SK-N-SH (cell line): ENCODE measurements at regions not wholly inside any gene's neighbourhood (a gene's known extent, or its start where the extent isn't known, plus 50 kb on each side); places are given as distances from the start of the nearest gene placed in this dataset.

Source experiments
- CTCF ChIA-PET: fragments of 300-600, 350-600 bp; formaldehyde crosslinking; extraction: SDS; loops from one replicate; lab custom pipeline; 2021; lab: Yijun Ruan, JAX
- POLR2A ChIA-PET: fragments of 350-600 bp; sonication (Branson Sonifier 250); formaldehyde crosslinking; extraction: SDS; loops from one replicate; lab custom pipeline; 2020; ENCODE audit warnings: antibody characterized with exemption, inconsistent platforms; lab: Yijun Ruan, JAX
- DNase-seq: peaks from one replicate; pipeline ENCODE4 v3.0.0; 2012
- H2AFZ ChIP-seq: fragments of 200-600 bp; sonication (generic); 2 replicates; pipeline ENCODE4 v1.8.1; 2016; ENCODE audit warnings: antibody characterized with exemption, mild to moderate bottlenecking, low read depth
- H3F3A ChIP-seq: fragments of 200-600 bp; sonication (generic); replicated peaks from 2 replicates; pipeline ENCODE3; 2016; ENCODE audit warnings: antibody characterized with exemption, mild to moderate bottlenecking; ENCODE audit not compliant: insufficient read depth
- H3K27ac ChIP-seq, 2 experiments: fragments of 200-500 bp in 1 of 2; fragments of 200-600 bp in 1 of 2; sonication (Bioruptor generic) in 1 of 2; sonication (generic), shearing (Covaris generic) in 1 of 2; 2 replicates each; pipeline versions ENCODE4 v1.5.1 to v1.6.1; 2014 to 2016; ENCODE audit warnings: low read depth in 2 of 2, inconsistent platforms in 1 of 2, low read length in 1 of 2, mild to moderate bottlenecking in 1 of 2, mixed read lengths in 1 of 2
- H3K27me3 ChIP-seq: fragments of 200-600 bp; sonication (generic), shearing (Covaris generic); 2 replicates; pipeline ENCODE4 v1.6.1; 2016; ENCODE audit warnings: mixed run types; ENCODE audit not compliant: insufficient read depth
- H3K36me3 ChIP-seq, 2 experiments: fragments of 200-500 bp in 1 of 2; fragments of 200-600 bp in 1 of 2; sonication (Bioruptor generic) in 1 of 2; sonication (generic) in 1 of 2; replicated peaks in 1 of 2; 2 replicates each; pipeline versions ENCODE3 to v1.5.1; 2014 to 2016; ENCODE audit warnings: low read length in 1 of 2, mild to moderate bottlenecking in 1 of 2; ENCODE audit not compliant: insufficient read depth in 2 of 2, control insufficient read depth in 1 of 2
- H3K4me1 ChIP-seq, 2 experiments: fragments of 200-500 bp in 1 of 2; fragments of 200-600 bp in 1 of 2; sonication (Bioruptor generic) in 1 of 2; sonication (generic), shearing (Covaris generic) in 1 of 2; 2 replicates each; pipeline versions ENCODE4 v1.5.1 to v1.6.1; 2014 to 2016; ENCODE audit warnings: low read depth in 1 of 2, low read length in 1 of 2, mixed run types in 1 of 2; ENCODE audit not compliant: insufficient read depth in 2 of 2, control insufficient read depth in 1 of 2
- H3K4me2 ChIP-seq: fragments of 200-600 bp; sonication (generic), shearing (Covaris generic); 2 replicates; pipeline ENCODE4 v1.6.1; 2017; ENCODE audit warnings: mixed run types
- H3K4me3 ChIP-seq, 2 experiments: fragments of 200-500 bp in 1 of 2; fragments of 200-600 bp in 1 of 2; sonication (Bioruptor generic) in 1 of 2; sonication (generic), shearing (Covaris generic) in 1 of 2; 2 replicates each; pipeline versions ENCODE4 v1.5.1 to v1.8.1; 2014 to 2016; ENCODE audit warnings: low read depth in 2 of 2, inconsistent platforms in 1 of 2, low read length in 1 of 2, mild to moderate bottlenecking in 1 of 2, mixed read lengths in 1 of 2, moderate library complexity in 1 of 2
- H3K79me2 ChIP-seq: fragments of 200-600 bp; sonication (generic); 2 replicates; pipeline ENCODE4 v1.8.1; 2017; ENCODE audit warnings: mild to moderate bottlenecking; ENCODE audit not compliant: insufficient read depth
- H3K9ac ChIP-seq: fragments of 200-600 bp; sonication (generic); 2 replicates; pipeline ENCODE4 v1.6.1; 2017; ENCODE audit warnings: mixed run types
- H3K9me2 ChIP-seq: fragments of 200-600 bp; sonication (generic); 2 replicates; pipeline ENCODE4 v1.6.1; 2017; ENCODE audit warnings: mixed run types
- H3K9me3 ChIP-seq: fragments of 200-600 bp; sonication (generic); 2 replicates; pipeline ENCODE4 v1.6.1; 2017; ENCODE audit warnings: mixed run types, mild to moderate bottlenecking, moderate library complexity
- H4K20me1 ChIP-seq: fragments of 200-600 bp; sonication (generic); 2 replicates; pipeline ENCODE4 v1.6.1; 2017; ENCODE audit warnings: mild to moderate bottlenecking, mixed run types; ENCODE audit not compliant: insufficient read depth
- CHD2 ChIP-seq: fragments of 150-350 bp; IDR thresholded peaks from 2 replicates; pipeline ENCODE4 v1.6.1; 2018; ENCODE audit warnings: low read length; ENCODE audit not compliant: partially characterized antibody
- CTCF ChIP-seq: fragments of 200-600 bp; sonication (generic); IDR thresholded peaks from 2 replicates; pipeline ENCODE4 v1.6.1; 2017; ENCODE audit warnings: antibody characterized with exemption, mild to moderate bottlenecking, moderate library complexity
- FOSL2 ChIP-seq: IDR thresholded peaks from 2 replicates; pipeline ENCODE4 v1.4.0; 2012; ENCODE audit warnings: low read depth, mild to moderate bottlenecking, moderate library complexity, borderline replicate concordance
- FOXJ3 ChIP-seq: sonication (generic); formaldehyde crosslinking; IDR thresholded peaks from 2 replicates; pipeline ENCODE4 v1.5.1; 2020; ENCODE audit warnings: mild to moderate bottlenecking, missing genetic modification reagents
- JUND ChIP-seq: IDR thresholded peaks from 2 replicates; pipeline ENCODE4 v1.4.0; 2012
- MEF2A ChIP-seq: IDR thresholded peaks from 2 replicates; pipeline ENCODE4 v1.4.0; 2012; ENCODE audit warnings: low read depth, borderline replicate concordance
- NFIC ChIP-seq: IDR thresholded peaks from 2 replicates; pipeline ENCODE4 v1.4.0; 2012; ENCODE audit warnings: borderline replicate concordance
- POLR2AphosphoS5 ChIP-seq: IDR thresholded peaks from 2 replicates; pipeline ENCODE4 v1.6.1; 2012; ENCODE audit warnings: low read depth, low read length
- RAD21 ChIP-seq: IDR thresholded peaks from 2 replicates; pipeline ENCODE4 v1.6.1; 2012; ENCODE audit warnings: mild to moderate bottlenecking, low read length
- RCOR1 ChIP-seq: fragments of 150-350 bp; IDR thresholded peaks from 2 replicates; pipeline ENCODE4 v1.6.1; 2017; ENCODE audit warnings: antibody characterized with exemption, low read length
- RFX5 ChIP-seq: IDR thresholded peaks from 2 replicates; pipeline ENCODE4 v1.6.1; 2012; ENCODE audit warnings: mild to moderate bottlenecking, improper control_type of control experiment, low read length
- RXRA ChIP-seq: IDR thresholded peaks from 2 replicates; pipeline ENCODE4 v1.4.0; 2012; ENCODE audit warnings: low read depth, mild to moderate bottlenecking, borderline replicate concordance
- SMC3 ChIP-seq: IDR thresholded peaks from 2 replicates; pipeline ENCODE4 v1.6.1; 2012; ENCODE audit warnings: low read depth, low read length, improper control_type of control experiment
- TAF1 ChIP-seq: IDR thresholded peaks from 2 replicates; pipeline ENCODE4 v1.6.1; 2012; ENCODE audit warnings: low read depth, mild to moderate bottlenecking, low read length, moderate library complexity, borderline replicate concordance
- YY1 ChIP-seq: IDR thresholded peaks from 2 replicates; pipeline ENCODE4 v1.4.0; 2012; ENCODE audit warnings: low read depth, mild to moderate bottlenecking
- WGBS: methylation state at CpG from one replicate; pipeline ENCODE4 v1.1.6; 2017; ENCODE audit warnings: low lambda C conversion rate; 5-methylcytosine and 5-hydroxymethylcytosine counted together
- TF ChIP-seq, protein P1 (sequence below): IDR thresholded peaks from 2 replicates; pipeline ENCODE4; 2012

- no peak overlapping the region for H3K9ac ChIP-seq
- ChIA-PET CTCF (interaction anchor here (1.2 to 1.5 kb wide), 2 partner anchors 16 to 29 kb away, joined by 4 to 5 read pairs; no protein-coding TSS in a partner anchor), POLR2A (no interaction called here)
- TF ChIP-seq FOXJ3 (no peak), CTCF (no peak), RFX5 (no peak), POLR2AphosphoS5 (no peak), RCOR1 (no peak), RXRA (no peak), JUND (no peak)
- no peaks in the 10 kb centered on the region for H3K36me3 ChIP-seq
- H3K4me3 ChIP-seq, result no peak overlapping the region
- no peaks in the 10 kb centered on the region for H3K9me3 ChIP-seq
- no peak overlapping the region for H3K4me2 ChIP-seq
- peaks cover 0 to 16% of the 10 kb centered on the region in 2 experiments; a peak in 1 of 4 replicates for H3K4me1 ChIP-seq
- no peak overlapping the region for H2AFZ ChIP-seq
- no peak for DNase-seq
- no peaks in the 10 kb centered on the region for H3K79me2 ChIP-seq
- H4K20me1 ChIP-seq, result no peaks in the 10 kb centered on the region
- peaks cover 25% of the 10 kb centered on the region for H3K27me3 ChIP-seq
- WGBS, result 13% methylated on average over 4 of the region's 8 CpGs
- no peaks in the 10 kb centered on the region for H3K9me2 ChIP-seq
- no peak overlapping the region for H3K27ac ChIP-seq
- H3F3A ChIP-seq, result no peaks in the 10 kb centered on the region
Measured at GRCh38 chr11:19524171-19524671, 188.4 kb upstream of the NAV2 start.

GRCh38 chr11:19520681-19521080 lies 192.0 kb upstream of the NAV2 start:
- no peaks in the 10 kb centered on the region for H3K9me2 ChIP-seq
- no peak overlapping the region for H3K4me3 ChIP-seq
- ChIA-PET POLR2A (no interaction called here), CTCF (interaction anchor here (1.1 to 2.4 kb wide), 8 partner anchors 24 to 449 kb away, joined by 3 to 11 read pairs (median 4); no protein-coding TSS in a partner anchor)
- peaks cover 18% of the 10 kb centered on the region; the same call in 1 of the 2 replicates for H3K27me3 ChIP-seq
- TF ChIP-seq NFIC (no peak), POLR2AphosphoS5 (no peak), SMC3 (no peak), YY1 (no peak), TAF1 (no peak), MEF2A (no peak), CHD2 (no peak), RAD21 (no peak), FOSL2 (no peak)
- TF ChIP-seq, protein P1, sequence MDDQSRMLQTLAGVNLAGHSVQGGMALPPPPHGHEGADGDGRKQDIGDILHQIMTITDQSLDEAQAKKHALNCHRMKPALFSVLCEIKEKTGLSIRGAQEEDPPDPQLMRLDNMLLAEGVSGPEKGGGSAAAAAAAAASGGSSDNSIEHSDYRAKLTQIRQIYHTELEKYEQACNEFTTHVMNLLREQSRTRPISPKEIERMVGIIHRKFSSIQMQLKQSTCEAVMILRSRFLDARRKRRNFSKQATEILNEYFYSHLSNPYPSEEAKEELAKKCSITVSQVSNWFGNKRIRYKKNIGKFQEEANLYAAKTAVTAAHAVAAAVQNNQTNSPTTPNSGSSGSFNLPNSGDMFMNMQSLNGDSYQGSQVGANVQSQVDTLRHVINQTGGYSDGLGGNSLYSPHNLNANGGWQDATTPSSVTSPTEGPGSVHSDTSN, result no peak
- 39% methylated on average over 5 of the region's 5 CpGs for WGBS
- peaks cover 0 to 16% of the 10 kb centered on the region in 2 experiments; a peak in 1 of 4 replicates for H3K4me1 ChIP-seq
- H4K20me1 ChIP-seq, result no peaks in the 10 kb centered on the region
- H3K9me3 ChIP-seq, result no peaks in the 10 kb centered on the region
- H2AFZ ChIP-seq, result no peak overlapping the region
- no peaks in the 10 kb centered on the region for H3F3A ChIP-seq
- H3K79me2 ChIP-seq, result no peaks in the 10 kb centered on the region
- H3K4me2 ChIP-seq, result no peak overlapping the region
- no peak overlapping the region for H3K9ac ChIP-seq
- no peaks in the 10 kb centered on the region for H3K36me3 ChIP-seq
- H3K27ac ChIP-seq, result no peak overlapping the region
- DNase-seq, result no peak
